Glutamatergic neuron (in vitro differentiated cells): ENCODE measurements at regions not wholly inside any gene's neighbourhood (a gene's known extent, or its start where the extent isn't known, plus 50 kb on each side); places are given as distances from the start of the nearest gene placed in this dataset.

ENCODE experiments used
- DNase-seq: peaks from one replicate; pipeline ENCODE4 v3.0.0; 2022
- H3K27ac Mint-ChIP-seq: one replicate; pipeline ENCODE4 v1.8.0; 2020; ENCODE audit warnings: mild to moderate bottlenecking, mixed read lengths, inconsistent platforms; ENCODE audit not compliant: unreplicated experiment
- H3K27me3 Mint-ChIP-seq: one replicate; pipeline ENCODE4 v1.8.0; 2020; ENCODE audit warnings: mild to moderate bottlenecking, moderate library complexity, mixed read lengths, inconsistent platforms; ENCODE audit not compliant: unreplicated experiment
- H3K36me3 Mint-ChIP-seq: one replicate; pipeline ENCODE4 v1.8.0; 2020; ENCODE audit warnings: mild to moderate bottlenecking, mixed read lengths, inconsistent platforms; ENCODE audit not compliant: unreplicated experiment
- H3K4me1 Mint-ChIP-seq: one replicate; pipeline ENCODE4 v1.8.0; 2020; ENCODE audit warnings: mild to moderate bottlenecking, low read depth, mixed read lengths, inconsistent platforms; ENCODE audit not compliant: unreplicated experiment
- H3K4me3 Mint-ChIP-seq: one replicate; pipeline ENCODE4 v1.8.0; 2020; ENCODE audit warnings: mild to moderate bottlenecking, mixed read lengths, inconsistent platforms; ENCODE audit not compliant: unreplicated experiment
- H3K9me3 Mint-ChIP-seq: one replicate; pipeline ENCODE4 v1.8.0; 2020; ENCODE audit warnings: mild to moderate bottlenecking, moderate library complexity, mixed read lengths, inconsistent platforms; ENCODE audit not compliant: unreplicated experiment
- CTCF ChIP-seq: fragments of 200-600 bp; sonication (generic); IDR thresholded peaks from one replicate; pipeline ENCODE4 v1.5.0; 2021; ENCODE audit not compliant: partially characterized antibody, unreplicated experiment

GRCh38 chr5:39850291-39850690 is 425.5 kb upstream of the DAB2 start:
- no peaks in the 10 kb centered on the region for H3K9me3 Mint-ChIP-seq
- no peak overlapping the region for H3K4me3 Mint-ChIP-seq
- H3K27me3 Mint-ChIP-seq: no peaks in the 10 kb centered on the region
- no peak for TF ChIP-seq CTCF
- H3K4me1 Mint-ChIP-seq: no peaks in the 10 kb centered on the region
- H3K27ac Mint-ChIP-seq: no peak overlapping the region
- no peak for DNase-seq
- H3K36me3 Mint-ChIP-seq: no peaks in the 10 kb centered on the region

- Mint-ChIP-seq H3K4me3 (no peak overlapping the region), H3K9me3 (peaks cover 1% of the 10 kb centered on the region), H3K4me1 (no peaks in the 10 kb centered on the region), H3K27me3 (no peaks in the 10 kb centered on the region), H3K36me3 (no peaks in the 10 kb centered on the region), H3K27ac (no peak overlapping the region)
- DNase-seq: no peak
- TF ChIP-seq CTCF: no peak
Measured at GRCh38 chr5:39846144-39846543, 421.4 kb upstream of the DAB2 start.

- H3K27ac Mint-ChIP-seq: no peak overlapping the region
- no peak for TF ChIP-seq CTCF
- no peaks in the 10 kb centered on the region for H3K36me3 Mint-ChIP-seq
- H3K27me3 Mint-ChIP-seq: peaks cover 1% of the 10 kb centered on the region
- DNase-seq: no peak
- no peak overlapping the region for H3K4me3 Mint-ChIP-seq
- H3K9me3 Mint-ChIP-seq: peaks cover 1% of the 10 kb centered on the region
- no peaks in the 10 kb centered on the region for H3K4me1 Mint-ChIP-seq
Measured at GRCh38 chr5:39843767-39844166, 419.0 kb upstream of the DAB2 start.

GRCh38 chr5:39835371-39835770 is 410.6 kb upstream of the DAB2 start:
- H3K27ac Mint-ChIP-seq: no peak overlapping the region
- no peaks in the 10 kb centered on the region for H3K9me3 Mint-ChIP-seq
- no peak for TF ChIP-seq CTCF
- no peaks in the 10 kb centered on the region for H3K36me3 Mint-ChIP-seq
- no peak for DNase-seq
- peaks cover 2% of the 10 kb centered on the region for H3K27me3 Mint-ChIP-seq
- H3K4me3 Mint-ChIP-seq: no peak overlapping the region
- H3K4me1 Mint-ChIP-seq: no peaks in the 10 kb centered on the region

- DNase-seq: no peak
- Mint-ChIP-seq H3K4me3 (no peak overlapping the region), H3K27me3 (no peaks in the 10 kb centered on the region), H3K4me1 (no peaks in the 10 kb centered on the region), H3K36me3 (no peaks in the 10 kb centered on the region), H3K27ac (no peak overlapping the region), H3K9me3 (no peaks in the 10 kb centered on the region)
- TF ChIP-seq CTCF: no peak
Measured at GRCh38 chr5:39829441-39829840, 404.7 kb upstream of the DAB2 start.
